ENCODE measurements at regions not wholly inside any gene's neighbourhood (a gene's known extent, or its start where the extent isn't known, plus 50 kb on each side); places are given as distances from the start of the nearest gene placed in this dataset.

DNA sequence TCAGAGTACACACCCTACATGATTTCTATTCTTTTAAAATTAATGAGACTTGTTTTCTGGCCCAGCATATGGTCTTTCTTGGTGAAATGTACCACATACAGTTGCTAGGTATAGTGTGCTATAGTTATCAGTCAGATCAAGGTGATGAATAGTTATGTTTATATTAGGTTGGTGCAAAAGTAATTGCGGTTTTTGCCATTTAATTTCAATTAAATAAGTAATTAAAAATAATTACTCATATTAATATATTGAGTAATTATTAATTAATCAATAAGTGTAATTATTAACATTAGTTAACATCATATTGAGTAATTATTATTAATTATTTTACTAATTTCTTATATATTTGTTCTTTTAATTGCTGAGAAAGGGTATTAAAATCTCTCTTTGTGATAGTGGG is 56.1 kb downstream of the MYEOV start:
- TF ChIP-seq EP300 (IDR thresholded peaks at IDR 0.05) (no peak), CTCF (IDR thresholded peaks at IDR 0.05) (no peak), POLR2A (IDR thresholded peaks at IDR 0.05) (no peak)
